ENCODE measurements at regions not wholly inside any gene's neighbourhood (a gene's known extent, or its start where the extent isn't known, plus 50 kb on each side); places are given as distances from the start of the nearest gene placed in this dataset.

DNA sequence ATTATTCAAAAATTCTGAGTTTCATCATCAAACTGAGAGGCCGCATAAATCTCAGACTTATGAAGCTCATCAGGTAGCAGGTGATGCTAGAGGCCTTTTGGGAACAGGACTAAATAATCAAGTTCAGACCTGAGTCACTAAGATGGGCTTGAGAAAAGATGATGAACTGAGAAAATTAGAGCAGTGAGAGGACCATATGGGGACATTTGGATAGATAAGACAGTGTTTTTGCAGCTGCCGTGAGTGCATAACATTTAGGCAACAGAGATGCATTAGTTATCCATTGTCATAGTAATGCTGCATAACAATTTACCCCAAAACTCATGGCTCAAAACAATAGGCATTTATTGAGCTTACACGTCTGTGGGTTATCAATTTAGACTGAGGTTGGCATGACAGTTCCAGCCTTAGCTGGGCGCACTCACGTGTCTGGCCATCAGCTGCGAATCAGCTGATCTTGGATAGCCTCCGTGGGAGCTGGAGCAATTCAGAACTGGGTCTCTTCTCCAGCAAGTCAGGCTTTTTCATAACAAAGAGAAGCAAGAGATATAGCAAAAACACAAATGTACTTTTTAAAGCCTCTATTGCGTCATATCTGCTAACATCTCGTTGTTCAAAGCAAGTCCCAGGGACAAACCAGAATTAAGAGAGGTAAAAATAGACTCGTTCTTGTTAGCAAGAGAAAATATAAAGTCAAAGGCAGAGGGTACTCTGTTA lies 72.8 kb downstream of the CAPZA3 start:
- Histone ChIP-seq H3K4me2 (ENCODE audit: low read depth, low read length, poor library complexity, severe bottlenecking) (no peak overlapping the region), H2AFZ (ENCODE audit: low read depth, low read length, severe bottlenecking) (no peak overlapping the region), H4K20me1 (ENCODE audit: low read depth, low read length) (no peaks in the 10 kb centered on the region), H3K9me2 (replicated peaks; ENCODE audit: insufficient read depth, low read length) (no peaks in the 10 kb centered on the region), H3K36me3 (ENCODE audit: low read length) (no peaks in the 10 kb centered on the region), H3K27me3 (ENCODE audit: low read length) (no peaks in the 10 kb centered on the region), H3K9ac (ENCODE audit: low read length) (no peak overlapping the region), H3F3A (ENCODE audit: insufficient read depth) (no peaks in the 10 kb centered on the region), H3K27ac (ENCODE audit: low read depth, low read length) (no peak overlapping the region), H3K4me3 (ENCODE audit: insufficient read depth, low read length, poor library complexity, severe bottlenecking) (no peak overlapping the region), H3K79me2 (ENCODE audit: insufficient read depth, low read length) (no peaks in the 10 kb centered on the region), H3K9me3 (ENCODE audit: insufficient read depth, low read length) (no peaks in the 10 kb centered on the region)
- no peak for TF ChIP-seq EZH2phosphoT487 (conservative IDR thresholded peaks at IDR 0.05; ENCODE audit: low read length)
- TF ChIP-seq, protein P1, sequence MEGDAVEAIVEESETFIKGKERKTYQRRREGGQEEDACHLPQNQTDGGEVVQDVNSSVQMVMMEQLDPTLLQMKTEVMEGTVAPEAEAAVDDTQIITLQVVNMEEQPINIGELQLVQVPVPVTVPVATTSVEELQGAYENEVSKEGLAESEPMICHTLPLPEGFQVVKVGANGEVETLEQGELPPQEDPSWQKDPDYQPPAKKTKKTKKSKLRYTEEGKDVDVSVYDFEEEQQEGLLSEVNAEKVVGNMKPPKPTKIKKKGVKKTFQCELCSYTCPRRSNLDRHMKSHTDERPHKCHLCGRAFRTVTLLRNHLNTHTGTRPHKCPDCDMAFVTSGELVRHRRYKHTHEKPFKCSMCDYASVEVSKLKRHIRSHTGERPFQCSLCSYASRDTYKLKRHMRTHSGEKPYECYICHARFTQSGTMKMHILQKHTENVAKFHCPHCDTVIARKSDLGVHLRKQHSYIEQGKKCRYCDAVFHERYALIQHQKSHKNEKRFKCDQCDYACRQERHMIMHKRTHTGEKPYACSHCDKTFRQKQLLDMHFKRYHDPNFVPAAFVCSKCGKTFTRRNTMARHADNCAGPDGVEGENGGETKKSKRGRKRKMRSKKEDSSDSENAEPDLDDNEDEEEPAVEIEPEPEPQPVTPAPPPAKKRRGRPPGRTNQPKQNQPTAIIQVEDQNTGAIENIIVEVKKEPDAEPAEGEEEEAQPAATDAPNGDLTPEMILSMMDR (IDR thresholded peaks at IDR 0.05; ENCODE audit: insufficient read depth, low read length, poor library complexity, severe bottlenecking), result no peak

DNA sequence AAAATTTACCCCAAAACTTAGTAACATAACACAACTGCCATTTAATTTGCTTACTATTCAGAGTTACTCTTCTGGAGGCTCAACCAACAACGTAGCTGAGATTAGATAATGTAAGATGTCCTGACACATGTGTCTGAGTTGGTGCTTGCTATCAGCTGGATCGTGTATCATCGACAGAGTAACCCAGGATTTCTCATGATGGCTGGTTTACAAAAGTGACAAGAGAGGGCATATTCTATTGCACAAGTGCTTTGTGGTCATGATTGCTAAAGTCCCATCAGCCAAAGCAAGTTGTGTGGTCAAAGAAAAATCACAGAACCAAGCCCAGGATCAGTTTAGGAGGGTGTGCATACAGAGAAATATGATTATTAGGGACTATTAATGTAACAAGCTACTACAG lies 73.4 kb downstream of the CAPZA3 start:
- Histone ChIP-seq H2AFZ (ENCODE audit: low read depth, low read length, severe bottlenecking) (no peak overlapping the region), H3K4me3 (ENCODE audit: insufficient read depth, low read length, poor library complexity, severe bottlenecking) (no peak overlapping the region), H3K79me2 (ENCODE audit: insufficient read depth, low read length) (no peaks in the 10 kb centered on the region), H3K9me3 (ENCODE audit: insufficient read depth, low read length) (no peaks in the 10 kb centered on the region), H3F3A (ENCODE audit: insufficient read depth) (no peaks in the 10 kb centered on the region), H3K9me2 (replicated peaks; ENCODE audit: insufficient read depth, low read length) (no peaks in the 10 kb centered on the region), H3K36me3 (ENCODE audit: low read length) (no peaks in the 10 kb centered on the region), H3K27ac (ENCODE audit: low read depth, low read length) (no peak overlapping the region), H3K9ac (ENCODE audit: low read length) (no peak overlapping the region), H4K20me1 (ENCODE audit: low read depth, low read length) (no peaks in the 10 kb centered on the region), H3K27me3 (ENCODE audit: low read length) (no peaks in the 10 kb centered on the region), H3K4me2 (ENCODE audit: low read depth, low read length, poor library complexity, severe bottlenecking) (no peak overlapping the region)
- TF ChIP-seq EZH2phosphoT487 (conservative IDR thresholded peaks at IDR 0.05; ENCODE audit: low read length), result no peak
- TF ChIP-seq, protein P1 (IDR thresholded peaks at IDR 0.05; ENCODE audit: insufficient read depth, low read length, poor library complexity, severe bottlenecking), result no peak

DNA sequence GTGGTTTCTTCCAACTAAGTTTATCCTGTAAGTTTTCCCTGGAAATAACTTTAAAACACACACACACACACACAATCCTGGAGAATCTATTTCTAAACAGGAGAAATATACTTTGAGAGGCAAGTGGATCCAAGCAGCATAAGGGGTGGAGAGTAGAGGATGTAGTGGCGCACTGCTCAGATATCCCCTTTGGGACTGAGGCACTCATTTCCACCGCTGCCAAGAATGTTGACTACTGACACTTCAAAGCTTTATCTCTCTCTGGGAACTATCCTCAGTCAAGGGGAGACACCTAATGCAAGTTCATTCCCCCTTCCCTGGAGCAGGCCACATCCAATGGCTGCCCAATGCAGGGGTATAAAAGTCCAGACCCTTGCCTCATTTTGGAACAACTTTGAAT lies 75.8 kb downstream of the CAPZA3 start:
- Histone ChIP-seq H3K4me3 (ENCODE audit: insufficient read depth, low read length, poor library complexity, severe bottlenecking) (no peak overlapping the region), H3F3A (ENCODE audit: insufficient read depth) (no peaks in the 10 kb centered on the region), H3K4me2 (ENCODE audit: low read depth, low read length, poor library complexity, severe bottlenecking) (no peak overlapping the region), H2AFZ (ENCODE audit: low read depth, low read length, severe bottlenecking) (no peak overlapping the region), H3K9ac (ENCODE audit: low read length) (no peak overlapping the region), H3K27ac (ENCODE audit: low read depth, low read length) (no peak overlapping the region), H3K27me3 (ENCODE audit: low read length) (no peaks in the 10 kb centered on the region), H3K36me3 (ENCODE audit: low read length) (no peaks in the 10 kb centered on the region), H3K9me2 (replicated peaks; ENCODE audit: insufficient read depth, low read length) (no peaks in the 10 kb centered on the region), H4K20me1 (ENCODE audit: low read depth, low read length) (no peaks in the 10 kb centered on the region), H3K79me2 (ENCODE audit: insufficient read depth, low read length) (no peaks in the 10 kb centered on the region), H3K9me3 (ENCODE audit: insufficient read depth, low read length) (no peaks in the 10 kb centered on the region)
- no peak for TF ChIP-seq EZH2phosphoT487 (conservative IDR thresholded peaks at IDR 0.05; ENCODE audit: low read length)
- TF ChIP-seq, protein P1 (IDR thresholded peaks at IDR 0.05; ENCODE audit: insufficient read depth, low read length, poor library complexity, severe bottlenecking), result no peak

Measured in SU-DHL-6 (cell line).